Amniotic epithelial cell (primary cell): ENCODE measurements at regions not wholly inside any gene's neighbourhood (a gene's known extent, or its start where the extent isn't known, plus 50 kb on each side); places are given as distances from the start of the nearest gene placed in this dataset.
"Not testable (repeated sequence)": the region's sequence is repeated elsewhere in the genome, so short reads cannot be mapped to it uniquely, and the experiment has no call there.

ENCODE experiments used
- DNase-seq: peaks from one replicate; pipeline ENCODE4 v3.0.0-alpha.2; 2010; ENCODE audit warnings: low read depth

DNA sequence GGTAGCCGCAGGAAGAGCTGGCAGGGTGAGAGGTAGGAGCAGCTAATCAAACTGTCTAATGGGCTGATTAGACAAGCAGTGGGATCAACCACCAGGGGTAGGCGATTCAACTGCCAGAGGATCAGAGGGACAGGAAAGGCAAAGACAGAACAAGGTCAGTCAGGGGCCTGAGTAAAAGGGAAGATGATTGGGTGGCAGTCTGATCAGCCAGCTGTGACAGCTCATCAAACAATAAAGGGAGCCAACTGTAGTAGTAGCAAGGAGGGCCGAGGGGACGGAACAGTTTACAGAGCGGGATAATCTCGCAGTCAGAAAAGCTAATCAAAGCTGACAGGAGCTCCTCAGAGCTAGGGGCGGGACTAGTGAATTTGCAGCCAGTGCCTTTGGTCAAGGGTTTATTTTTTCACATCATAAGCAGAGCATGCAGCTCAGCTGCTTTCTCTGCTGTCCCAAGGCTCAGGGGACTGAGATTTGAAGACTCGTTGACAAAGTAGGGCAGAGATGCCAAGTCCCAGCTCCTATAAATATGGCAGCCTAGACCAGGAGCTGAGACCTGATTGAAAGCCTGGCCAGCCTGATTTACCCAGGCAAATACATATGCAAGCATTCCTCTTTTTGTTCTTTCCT is 418.2 kb downstream of the GABRG2 start:
- DNase-seq: no peak

DNA sequence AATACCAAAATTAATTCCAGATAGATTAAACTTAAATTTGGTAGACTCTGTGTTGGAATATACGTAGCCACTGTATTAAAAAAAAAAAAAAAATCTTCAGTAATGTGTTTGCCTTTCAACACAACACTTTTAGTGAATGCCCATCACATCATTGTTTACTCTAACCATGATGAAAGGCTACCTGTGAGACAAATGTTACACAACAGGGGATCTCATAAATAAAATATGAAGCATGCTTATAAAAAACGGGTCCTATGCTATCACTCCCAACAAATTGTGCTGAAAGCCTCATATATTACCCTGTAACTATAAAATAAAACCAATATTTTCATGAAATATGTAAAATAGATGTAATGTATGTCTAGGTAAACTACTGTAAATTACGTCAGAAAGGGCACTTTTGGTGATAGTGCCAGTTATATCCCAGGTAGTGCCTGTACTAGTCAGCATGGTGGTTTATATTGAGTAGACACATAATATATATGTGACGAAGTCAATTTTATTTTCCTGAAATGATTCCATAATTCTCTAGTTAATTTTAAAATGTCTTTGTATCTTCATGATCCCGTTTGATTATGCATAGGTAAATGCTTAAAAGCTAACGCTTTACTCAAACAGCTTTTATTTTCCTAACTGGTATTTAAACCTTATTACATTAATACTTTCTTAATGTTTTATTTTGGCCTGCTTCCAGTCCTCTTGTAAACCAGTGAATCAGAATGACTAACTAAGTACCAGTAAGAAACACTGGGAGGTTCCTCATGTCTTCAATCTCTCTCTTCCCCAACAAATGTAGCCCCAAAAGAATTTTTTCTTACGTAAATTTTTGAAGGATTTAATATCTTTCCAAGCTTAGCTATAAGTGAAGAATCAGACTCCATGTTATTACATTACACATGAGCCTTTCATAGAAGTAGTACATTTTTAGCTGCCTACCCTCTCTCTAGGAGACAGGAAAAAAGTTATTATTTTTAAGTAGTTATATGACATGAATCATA is 420.3 kb downstream of the GABRG2 start:
- DNase-seq: no peak

DNA sequence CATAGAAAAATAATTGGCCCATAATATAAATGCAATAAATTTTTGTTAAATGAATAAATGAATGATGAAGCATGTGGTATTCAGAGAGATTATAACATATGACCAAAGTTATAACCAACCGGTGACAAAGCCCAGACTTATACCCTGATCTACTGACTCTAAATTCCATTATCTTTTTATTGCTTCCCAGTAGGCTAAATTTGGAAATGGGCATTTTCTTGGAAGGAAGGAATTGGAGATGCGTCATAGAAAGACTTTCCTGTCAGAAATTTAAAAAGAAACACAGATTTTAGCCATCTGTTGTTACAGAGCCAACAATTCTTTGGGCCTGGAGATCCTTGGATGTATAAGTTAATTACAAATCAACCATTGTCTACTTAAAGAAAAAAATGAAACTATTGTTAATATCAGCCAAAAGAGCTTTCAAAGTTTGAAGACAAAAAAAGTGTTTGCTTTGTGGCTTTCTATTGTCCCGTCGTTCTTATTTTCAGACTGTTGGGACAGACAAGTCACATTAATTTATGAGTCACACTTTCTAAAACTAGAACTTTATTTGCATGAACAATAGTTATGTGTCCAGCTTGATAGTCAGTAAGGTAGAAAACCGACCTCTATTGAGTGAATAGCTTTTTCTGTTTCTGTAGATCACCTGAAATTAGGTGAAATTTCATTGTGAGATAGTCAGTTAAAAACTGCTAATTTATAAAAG is 428.7 kb downstream of the GABRG2 start:
- DNase-seq: no peak

DNA sequence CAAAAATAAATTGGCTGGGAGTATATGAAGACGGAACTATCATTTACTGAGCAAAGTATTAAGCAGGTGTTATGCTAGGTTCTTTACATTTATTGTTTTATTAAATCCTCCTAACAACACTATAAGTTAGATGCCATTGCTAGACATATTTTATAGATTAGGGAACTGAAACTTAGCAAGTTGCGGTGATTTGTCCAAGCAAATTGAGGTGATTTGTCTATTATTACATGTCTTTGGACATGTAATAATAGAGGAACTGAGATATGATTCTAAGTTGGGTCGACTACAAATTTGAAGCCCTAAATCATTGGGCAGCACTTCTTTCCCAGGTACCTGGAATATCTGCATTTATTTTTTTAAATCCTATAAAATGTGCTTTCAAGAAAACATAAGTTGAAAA is 429.9 kb downstream of the GABRG2 start:
- no peak for DNase-seq

DNA sequence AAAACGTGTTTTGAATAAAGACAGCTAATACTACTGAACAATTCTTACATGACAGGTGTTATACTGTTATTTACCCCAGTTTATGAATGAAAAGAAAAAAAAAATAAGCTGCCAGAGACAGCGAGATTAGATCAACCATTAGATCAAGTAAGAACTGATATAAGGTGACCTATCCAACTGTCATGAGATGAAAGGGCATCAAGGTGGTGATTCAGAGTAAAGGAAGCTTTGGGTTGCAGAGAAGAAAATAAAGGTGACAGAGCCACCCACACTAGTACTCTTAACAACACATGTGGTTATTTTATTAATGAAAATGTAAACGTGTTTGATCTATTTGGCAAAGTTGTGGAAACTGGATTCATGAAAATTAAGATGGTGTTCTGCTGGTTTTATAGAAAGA is 435.2 kb downstream of the GABRG2 start:
- no peak for DNase-seq

DNA sequence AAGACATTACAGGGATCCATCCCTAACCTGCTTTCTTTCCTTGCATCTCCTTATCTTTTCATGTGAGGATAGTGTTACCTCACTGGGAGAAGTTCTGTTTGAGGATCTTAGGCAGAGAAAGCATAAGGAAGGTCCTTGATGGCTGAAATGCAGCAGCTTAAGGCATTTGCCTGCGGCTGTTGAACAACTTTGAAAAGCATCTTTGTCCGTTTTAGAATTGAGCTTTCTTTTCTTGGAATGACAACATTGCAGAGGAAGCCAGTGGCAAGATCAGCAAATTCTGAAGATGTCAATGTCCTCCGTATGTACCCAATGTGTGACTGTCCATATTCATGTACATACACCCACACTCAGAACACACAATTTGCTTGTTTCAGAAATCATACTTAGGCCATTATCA is 436.2 kb downstream of the GABRG2 start:
- DNase-seq: no peak

DNA sequence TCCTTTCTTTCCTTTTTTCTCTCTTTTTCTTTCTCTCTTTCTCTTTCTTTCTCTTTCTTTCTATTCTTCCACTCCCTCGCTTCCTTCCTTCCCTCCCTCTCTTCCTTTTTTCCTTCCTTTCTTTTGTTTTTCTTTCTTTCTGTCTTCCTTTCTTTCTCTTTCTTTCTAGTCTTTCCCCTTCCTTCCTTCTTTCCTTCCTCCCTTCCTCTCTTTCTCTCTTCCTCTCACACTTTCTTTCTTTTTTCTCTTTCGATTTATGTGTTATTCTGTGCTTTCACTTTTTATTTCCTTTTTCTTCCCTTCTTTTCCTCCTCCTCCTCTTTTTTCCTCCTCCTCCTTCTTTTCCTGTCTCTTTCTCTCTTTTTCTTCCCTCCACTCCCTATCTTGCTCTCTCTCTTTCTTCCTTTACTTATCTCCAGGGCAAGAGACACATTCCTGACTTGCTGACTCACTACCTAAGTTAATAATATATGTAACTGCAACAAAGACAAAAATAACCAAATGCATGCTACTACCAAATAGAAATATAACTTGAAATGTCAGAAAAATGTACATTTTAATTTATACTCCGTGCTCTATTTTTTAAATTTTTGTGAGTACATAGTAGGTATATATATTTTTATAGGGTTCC is 445.5 kb downstream of the GABRG2 start:
- no peak for DNase-seq

DNA sequence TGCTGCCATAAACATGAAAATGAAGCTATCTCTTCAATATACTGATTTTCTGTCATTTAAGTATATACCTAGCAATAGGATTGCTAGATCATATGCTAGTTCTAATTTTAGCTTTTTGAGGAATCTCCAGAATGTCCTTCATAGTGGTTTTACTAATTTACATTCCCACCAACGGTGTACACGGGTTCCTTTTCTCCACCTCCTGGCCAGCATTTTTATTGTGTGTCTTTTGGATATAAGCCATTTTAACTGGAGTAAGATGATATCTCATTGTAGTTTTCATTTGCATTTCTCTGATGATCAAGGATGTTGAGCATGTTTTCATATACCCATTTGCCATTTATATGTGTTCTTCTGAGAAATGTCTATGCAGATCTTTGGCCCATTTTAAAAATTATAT is 446.5 kb downstream of the GABRG2 start:
- DNase-seq: no peak

DNA sequence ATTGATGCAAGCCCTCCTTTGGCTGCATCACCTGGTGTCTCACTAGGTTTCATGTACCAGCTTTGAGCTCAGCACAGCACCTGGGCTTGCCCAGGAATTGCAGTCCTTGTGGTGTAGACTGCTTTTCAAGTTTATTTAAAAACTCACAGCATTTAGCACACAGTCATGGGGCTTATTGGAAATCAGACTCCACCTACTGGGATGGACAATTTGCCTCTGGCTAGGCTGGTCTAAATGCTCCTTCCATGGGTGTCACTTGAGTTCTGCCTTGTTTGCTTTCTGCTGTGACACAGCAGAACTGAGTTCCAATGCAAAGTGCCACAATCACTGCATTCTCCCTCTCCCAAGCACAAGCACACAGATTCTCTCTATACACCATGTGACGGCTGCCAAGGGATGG is 453.3 kb downstream of the GABRG2 start:
- no peak for DNase-seq

DNA sequence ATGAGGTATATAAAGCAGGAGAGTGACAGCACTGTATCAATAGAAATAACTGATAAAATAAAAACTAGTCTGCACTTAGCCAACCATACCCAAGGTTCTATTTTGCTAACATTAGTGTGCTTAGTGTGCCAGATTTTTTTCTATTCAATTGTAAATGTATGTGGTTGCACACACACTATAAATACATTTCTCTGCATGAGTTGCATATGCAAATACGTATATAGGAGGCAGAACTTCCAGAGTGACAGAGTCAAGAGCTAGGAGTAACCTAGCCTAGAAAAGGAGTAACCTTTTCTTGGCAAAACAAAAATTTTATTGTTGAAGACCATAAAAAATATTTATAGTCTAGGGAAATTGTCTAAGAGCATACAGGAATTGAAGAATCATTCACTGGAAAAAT is 461.6 kb downstream of the GABRG2 start:
- no peak for DNase-seq

DNA sequence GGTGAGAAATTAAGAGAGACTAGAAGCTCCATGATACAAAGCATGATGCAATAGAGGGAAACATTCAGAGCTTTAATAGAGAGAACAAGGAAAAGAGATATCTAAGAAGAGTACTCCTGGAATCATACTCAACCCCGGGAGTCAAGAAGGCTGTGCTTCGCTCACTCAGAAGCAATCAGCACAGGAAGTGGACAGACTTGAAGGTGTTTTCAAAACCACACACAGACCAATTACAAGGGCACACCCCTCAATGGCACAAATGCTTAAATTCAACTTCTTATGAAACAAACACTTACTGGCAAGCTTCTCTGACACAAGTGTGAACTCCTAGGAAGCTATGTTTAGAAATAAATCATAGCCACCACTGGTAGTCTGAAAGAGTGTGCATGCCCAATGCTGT is 462.3 kb downstream of the GABRG2 start:
- DNase-seq: no peak

DNA sequence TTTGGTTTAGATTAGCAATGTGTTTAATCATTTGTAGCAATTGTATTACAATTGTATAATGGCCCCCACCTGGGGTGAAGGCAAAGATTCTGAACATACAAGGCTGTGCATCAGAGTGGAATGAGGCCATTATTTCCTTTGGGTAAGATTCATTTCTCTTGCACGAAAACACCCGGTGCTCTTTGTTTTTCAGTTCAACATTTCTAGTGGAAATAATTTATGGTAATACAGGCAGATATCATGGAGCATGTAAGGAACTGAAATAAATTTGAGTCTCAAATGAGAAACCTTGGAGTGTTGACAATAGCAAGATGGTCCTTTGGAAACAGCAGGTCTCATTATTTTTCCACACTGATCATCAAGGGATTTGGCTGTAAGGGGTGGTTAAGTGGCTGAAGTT is 475.9 kb downstream of the GABRG2 start:
- no peak for DNase-seq

DNA sequence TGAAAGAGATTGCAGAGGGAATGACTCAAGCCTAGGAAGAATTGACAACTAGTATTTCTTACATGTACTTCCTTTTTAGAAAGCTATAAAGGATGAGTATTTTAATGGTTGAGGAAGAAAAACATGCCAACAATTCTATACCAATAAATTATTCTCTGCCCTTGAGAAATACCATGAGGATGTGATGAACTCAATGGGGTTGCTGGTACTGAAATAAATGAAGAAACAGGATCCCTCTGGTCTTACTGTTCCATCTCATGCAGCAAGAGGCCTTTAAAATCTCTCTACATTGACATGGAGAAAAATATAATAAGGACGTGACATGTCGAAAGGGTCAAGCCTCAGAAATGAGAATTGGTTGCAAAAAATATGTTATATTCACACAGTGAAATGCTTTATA is 477.3 kb downstream of the GABRG2 start:
- no peak for DNase-seq

DNA sequence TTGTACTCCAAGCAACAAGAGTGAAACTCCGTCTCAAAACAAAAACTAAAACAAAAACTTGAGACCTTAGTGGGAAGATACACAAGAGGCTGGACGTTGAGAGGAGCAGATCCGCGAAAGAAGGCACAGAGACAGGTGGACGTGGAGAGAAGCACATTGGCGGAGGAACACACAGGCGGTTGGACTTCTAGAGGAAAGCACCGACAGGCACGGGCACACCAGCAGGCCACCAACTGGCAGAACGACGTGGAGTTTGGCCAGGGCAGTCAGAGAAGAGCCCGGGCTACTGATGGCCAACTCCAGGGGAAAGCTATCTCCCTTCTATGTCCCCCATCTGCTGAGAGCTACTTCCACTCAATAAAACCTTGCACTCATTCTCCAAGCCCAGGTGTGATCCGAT is 482.7 kb downstream of the GABRG2 start:
- DNase-seq: no peak

DNA sequence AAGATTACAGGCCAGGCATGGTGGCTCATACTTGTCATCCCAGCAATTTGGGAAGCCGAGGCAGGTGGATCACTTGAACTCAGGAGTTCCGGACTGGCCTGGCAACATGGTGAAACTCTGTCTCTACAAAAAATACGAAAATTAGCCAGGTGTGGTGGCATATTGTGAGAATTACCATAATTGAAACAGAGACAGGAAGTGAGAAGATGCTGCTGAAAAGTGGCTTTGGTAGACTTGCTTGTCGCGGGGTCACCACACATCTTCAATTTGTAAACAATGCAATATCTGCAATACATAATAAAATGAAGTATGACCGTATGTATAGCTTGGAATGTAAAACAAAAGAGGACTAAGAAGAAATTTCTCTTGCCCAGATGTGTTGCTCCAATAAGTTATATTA is 490.5 kb downstream of the GABRG2 start:
- no peak for DNase-seq

DNA sequence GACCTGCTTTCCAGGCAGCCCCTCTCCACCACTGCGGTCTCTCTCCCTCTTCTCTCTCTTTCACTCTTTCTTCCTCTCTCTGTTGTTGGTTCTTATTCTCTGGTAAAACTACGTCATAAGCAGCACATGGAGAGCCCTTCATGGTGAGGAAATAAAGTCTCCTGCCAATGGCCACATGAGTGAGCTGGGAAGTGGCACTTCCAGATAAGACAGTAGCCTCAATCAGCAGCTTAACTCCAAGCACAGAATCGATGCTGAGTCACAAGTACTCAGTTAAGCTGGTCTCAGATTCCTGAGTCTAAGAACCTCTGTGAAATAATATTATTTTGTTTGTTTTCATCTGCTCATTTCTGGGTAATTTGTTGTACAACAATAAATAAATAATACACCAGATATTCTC is 500.1 kb downstream of the GABRG2 start:
- DNase-seq: no peak

DNA sequence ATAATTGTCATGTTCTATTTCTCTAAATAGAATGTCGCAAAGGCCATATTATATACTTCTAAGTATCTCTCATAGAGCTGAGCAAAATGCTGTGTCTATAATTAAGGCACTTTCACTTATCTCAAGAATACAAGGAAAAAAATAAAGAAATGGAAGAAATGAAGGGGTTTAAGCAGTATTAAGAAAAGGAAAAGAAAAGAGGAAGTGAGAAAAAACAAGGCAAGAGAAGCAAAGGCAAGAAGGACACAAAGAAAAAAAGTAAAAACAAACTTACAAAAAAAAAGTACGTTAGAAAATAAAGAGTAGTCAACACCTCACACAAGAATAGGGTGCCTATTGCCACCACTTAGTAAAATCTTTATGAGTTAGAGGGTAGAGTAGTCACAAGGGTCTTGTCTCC is 506.2 kb downstream of the GABRG2 start:
- no peak for DNase-seq

DNA sequence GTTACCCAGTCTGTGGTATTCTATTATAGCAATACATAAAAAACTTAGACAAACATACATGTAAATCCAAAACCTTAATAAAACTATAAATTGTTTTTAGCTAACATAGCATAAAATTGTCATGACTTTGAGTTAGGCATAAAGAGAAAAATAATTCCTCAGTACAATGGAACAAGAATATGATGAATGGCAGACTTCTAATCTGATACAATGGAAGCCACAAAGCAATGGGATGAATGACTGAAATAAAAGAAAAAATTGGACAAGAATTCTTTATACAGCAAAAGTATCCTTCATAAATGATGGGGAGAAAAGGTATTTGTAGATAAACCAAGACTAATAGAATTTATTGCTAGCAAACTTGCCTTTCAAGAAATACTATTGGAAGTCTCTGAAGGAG is 524.2 kb downstream of the GABRG2 start:
- DNase-seq: no peak

DNA sequence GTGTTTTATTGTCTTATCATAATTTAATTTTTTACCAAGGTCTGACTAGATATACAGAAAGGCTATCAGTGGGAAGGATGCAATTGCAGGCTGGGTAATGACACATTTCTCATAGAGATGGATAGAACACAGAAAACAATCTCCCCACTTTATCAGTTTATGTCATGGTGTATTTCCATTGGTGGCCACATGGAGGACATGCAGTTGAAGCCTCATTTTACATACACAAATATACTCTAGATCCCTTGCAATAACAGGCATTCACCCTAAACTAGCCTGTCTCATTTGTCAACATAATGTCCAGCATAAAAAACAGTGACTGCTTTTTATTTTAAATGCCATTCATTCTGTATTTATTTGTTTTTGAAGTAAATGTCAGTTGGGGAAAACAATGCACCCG is 526.3 kb downstream of the GABRG2 start:
- no peak for DNase-seq

DNA sequence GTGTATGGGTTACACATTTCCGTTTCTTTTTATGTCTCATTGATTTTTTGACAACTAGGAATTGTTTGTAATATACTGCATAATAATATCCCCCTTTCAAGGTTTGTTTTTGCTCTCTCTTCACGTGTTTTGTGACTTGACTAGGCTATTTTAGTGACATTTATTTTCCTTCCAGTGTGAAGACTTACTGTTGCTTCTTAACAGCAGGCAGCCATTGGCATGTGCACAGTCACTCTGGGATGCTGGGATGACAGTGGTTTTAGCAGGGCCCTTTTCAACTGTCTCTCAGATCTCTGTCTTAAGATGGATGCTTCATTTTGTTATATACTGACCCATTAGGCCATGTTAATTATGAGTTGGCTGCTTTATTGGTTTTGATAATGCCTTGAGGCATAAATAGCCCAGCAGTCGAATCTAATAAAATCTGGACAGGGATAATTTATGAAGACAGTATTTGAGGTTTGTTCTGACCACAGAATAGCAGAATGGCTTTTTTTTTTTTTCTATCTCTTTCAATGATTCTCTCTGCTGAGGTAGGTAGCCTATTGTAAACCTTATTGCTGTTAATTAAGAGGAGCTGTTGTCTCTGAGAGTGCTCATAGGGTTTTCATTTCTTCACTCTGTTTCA is 536.0 kb downstream of the GABRG2 start:
- DNase-seq: no peak

DNA sequence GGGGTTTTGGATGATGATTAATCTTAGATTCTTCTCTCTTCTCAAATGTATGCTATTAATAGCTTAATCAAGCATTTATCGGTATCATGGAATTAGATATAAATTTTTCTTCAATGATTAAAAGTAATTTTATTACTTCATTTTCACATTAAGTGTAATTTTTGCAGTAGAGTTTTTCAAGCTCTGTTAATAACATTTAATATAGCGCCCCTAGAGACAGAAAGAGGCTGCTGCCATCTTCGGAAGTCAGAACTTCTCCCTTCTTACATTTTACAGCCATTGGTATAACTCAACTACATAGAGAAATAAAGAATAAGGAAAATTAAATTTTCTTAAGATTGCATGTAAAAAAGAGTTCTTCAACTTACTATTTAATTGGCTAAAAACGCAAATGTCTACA is 540.3 kb downstream of the GABRG2 start:
- no peak for DNase-seq

DNA sequence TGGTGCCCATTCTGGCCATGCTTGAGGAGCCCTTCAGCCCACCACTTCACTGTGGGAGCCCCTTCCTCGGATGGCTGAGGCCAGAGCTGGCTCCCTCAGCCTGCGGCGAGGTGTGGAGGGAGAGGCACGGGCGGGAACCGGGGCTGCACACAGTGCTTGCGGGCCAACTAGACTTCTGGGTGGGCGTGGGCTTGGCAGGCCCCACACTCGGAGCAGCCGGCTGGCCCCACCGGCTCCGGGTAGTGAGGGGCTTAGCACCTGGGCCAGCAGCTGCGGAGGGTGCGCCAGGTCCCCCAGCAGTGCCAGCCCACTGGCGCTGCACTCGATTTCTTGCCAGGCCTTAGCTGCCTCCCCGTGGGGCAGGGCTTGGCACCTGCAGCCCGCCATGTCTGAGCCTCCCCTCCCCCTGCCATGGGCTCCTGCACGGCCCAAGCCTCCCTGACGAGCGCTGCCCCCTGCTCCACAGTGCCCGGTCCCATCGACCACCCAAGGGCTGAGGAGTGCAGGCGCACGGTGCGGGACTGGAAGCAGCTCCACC is 554.2 kb downstream of the GABRG2 start:
- not testable (repeated sequence) for DNase-seq
